PFSK-1 (cell line): ENCODE measurements at regions not wholly inside any gene's neighbourhood (a gene's known extent, or its start where the extent isn't known, plus 50 kb on each side); places are given as distances from the start of the nearest gene placed in this dataset.

Experiments
- FOXP2 ChIP-seq: optimal IDR thresholded peaks from 2 replicates; pipeline ENCODE3; 2011; ENCODE audit warnings: borderline replicate concordance, control low read depth, inconsistent platforms; ENCODE audit not compliant: insufficient read depth; ENCODE audit errors: extremely low read length, extremely low read depth
- POLR2AphosphoS5 ChIP-seq: IDR thresholded peaks from 2 replicates; pipeline ENCODE4 v1.6.1; 2012; ENCODE audit warnings: low read depth, mild to moderate bottlenecking, control low read depth, low read length, moderate library complexity
- SIN3A ChIP-seq: IDR thresholded peaks from 2 replicates; pipeline ENCODE4 v1.6.1; 2012; ENCODE audit warnings: mild to moderate bottlenecking, low read length, moderate library complexity, borderline replicate concordance; ENCODE audit not compliant: insufficient read depth
- TAF1 ChIP-seq: IDR thresholded peaks from 2 replicates; pipeline ENCODE4 v1.6.1; 2012; ENCODE audit warnings: low read length, control low read depth, borderline replicate concordance; ENCODE audit not compliant: insufficient read depth
- TF ChIP-seq, protein P1 (sequence below), 2 experiments: IDR thresholded peaks; 2 replicates each; pipeline versions ENCODE4 v1.6.1 to v1.8.0; 2011 to 2012; ENCODE audit warnings: low read depth in 2 of 2, low read length in 2 of 2, control low read depth in 1 of 2, inconsistent platforms in 1 of 2, mild to moderate bottlenecking in 1 of 2, moderate library complexity in 1 of 2; ENCODE audit not compliant: insufficient read depth in 1 of 2

DNA sequence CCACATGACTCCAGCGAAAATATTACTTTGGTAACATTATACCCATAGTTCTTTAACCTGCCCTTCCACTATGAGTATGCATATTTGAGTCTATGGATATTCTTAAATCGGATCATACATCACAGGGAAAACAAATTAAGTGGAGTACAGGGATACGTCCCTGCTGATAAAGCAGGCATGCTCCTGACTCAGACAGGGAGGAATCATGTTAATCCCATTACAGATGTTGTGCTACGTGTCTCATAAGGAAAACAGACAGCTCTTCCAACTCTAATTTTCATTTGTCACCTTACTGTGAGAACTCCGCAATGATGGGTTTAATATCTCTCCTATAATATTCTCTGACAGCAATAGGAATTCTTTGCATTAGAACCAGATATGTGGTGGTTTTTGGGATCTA, 469.5 kb upstream of the POM121L12 start:
- TF ChIP-seq TAF1 (no peak), POLR2AphosphoS5 (no peak), FOXP2 (no peak), SIN3A (no peak)
- TF ChIP-seq, protein P1, sequence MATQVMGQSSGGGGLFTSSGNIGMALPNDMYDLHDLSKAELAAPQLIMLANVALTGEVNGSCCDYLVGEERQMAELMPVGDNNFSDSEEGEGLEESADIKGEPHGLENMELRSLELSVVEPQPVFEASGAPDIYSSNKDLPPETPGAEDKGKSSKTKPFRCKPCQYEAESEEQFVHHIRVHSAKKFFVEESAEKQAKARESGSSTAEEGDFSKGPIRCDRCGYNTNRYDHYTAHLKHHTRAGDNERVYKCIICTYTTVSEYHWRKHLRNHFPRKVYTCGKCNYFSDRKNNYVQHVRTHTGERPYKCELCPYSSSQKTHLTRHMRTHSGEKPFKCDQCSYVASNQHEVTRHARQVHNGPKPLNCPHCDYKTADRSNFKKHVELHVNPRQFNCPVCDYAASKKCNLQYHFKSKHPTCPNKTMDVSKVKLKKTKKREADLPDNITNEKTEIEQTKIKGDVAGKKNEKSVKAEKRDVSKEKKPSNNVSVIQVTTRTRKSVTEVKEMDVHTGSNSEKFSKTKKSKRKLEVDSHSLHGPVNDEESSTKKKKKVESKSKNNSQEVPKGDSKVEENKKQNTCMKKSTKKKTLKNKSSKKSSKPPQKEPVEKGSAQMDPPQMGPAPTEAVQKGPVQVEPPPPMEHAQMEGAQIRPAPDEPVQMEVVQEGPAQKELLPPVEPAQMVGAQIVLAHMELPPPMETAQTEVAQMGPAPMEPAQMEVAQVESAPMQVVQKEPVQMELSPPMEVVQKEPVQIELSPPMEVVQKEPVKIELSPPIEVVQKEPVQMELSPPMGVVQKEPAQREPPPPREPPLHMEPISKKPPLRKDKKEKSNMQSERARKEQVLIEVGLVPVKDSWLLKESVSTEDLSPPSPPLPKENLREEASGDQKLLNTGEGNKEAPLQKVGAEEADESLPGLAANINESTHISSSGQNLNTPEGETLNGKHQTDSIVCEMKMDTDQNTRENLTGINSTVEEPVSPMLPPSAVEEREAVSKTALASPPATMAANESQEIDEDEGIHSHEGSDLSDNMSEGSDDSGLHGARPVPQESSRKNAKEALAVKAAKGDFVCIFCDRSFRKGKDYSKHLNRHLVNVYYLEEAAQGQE (IDR thresholded peaks at IDR 0.05; ENCODE audit: insufficient read depth in 1 of 2, low read depth in 2 of 2, low read length in 2 of 2) = no peak

DNA sequence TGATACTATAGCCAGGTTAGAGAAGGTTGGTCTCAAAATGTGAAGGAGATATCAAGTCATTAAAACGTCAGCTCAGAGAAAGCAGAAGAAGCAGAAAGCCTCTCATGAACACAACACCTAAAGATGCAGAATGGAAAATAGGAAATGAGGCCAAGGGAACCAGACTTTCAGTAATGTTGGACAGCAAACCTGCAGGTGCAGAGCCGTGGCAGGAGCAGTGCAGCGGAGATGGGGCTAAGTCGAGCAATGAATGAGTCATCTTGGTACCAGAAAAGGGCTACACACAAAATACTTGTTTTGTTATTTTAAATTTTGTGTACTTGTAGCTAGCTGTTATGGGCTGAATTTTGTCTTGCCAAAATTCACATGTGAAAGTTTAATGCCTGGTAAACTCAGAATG, 479.6 kb upstream of the POM121L12 start:
- TF ChIP-seq POLR2AphosphoS5 (no peak), SIN3A (no peak), FOXP2 (no peak), TAF1 (no peak)
- TF ChIP-seq, protein P1 (IDR thresholded peaks at IDR 0.05; ENCODE audit: insufficient read depth in 1 of 2, low read depth in 2 of 2, low read length in 2 of 2) = no peak

DNA sequence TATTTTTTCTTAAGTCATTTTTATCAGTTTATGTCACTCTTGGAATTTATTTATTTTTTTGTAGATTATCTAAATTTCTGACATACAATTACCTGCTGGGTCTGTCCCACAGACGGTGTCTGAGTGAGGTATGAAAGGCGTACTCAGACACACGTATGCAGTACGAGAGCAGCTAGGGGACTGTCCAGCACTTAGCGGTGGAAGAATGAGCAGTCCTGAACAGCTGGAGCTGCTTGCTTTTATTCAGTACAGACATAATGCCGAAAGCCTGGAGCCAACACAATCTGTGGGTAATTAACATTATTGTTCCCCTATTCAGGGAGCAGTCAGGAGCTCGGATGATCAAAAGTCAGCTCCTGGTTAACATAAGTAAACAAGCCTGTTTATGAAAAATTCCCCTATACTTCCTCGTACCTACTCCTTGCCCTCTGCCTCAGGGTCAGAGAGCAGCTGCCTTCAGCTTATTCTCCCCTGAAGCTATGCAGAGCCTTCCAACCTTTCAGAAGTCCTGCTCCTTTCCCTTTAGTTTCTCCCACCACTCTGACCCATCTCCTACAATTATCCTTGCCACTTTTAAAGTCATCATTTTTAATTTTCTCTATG, 488.0 kb upstream of the POM121L12 start:
- TF ChIP-seq FOXP2 (no peak), SIN3A (no peak), TAF1 (no peak)
- TF ChIP-seq, protein P1 (IDR thresholded peaks at IDR 0.05; ENCODE audit: insufficient read depth in 1 of 2, low read depth in 2 of 2, low read length in 2 of 2) = no peak

DNA sequence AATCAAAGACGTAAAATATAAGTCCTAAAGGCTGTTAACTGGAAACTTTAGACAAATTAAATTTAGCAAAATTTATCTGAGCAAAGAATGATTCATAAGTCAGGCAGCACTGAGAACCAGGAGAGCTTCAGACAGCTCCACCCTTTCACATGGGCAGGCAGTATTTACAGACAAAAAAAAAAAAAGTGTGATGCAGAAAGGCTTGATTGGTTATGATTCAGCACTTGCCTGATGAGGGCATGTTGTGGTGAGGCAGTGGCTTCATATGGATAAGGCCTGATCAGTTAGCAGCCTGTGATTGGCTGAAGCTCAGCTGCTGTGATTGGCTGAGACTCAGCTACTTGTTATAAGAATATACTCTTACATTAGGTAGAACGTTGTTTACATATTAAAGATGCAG, 495.4 kb upstream of the POM121L12 start:
- TF ChIP-seq, protein P1 (IDR thresholded peaks at IDR 0.05; ENCODE audit: insufficient read depth in 1 of 2, low read depth in 2 of 2, low read length in 2 of 2) = no peak
- TF ChIP-seq TAF1 (no peak), SIN3A (no peak), FOXP2 (no peak), POLR2AphosphoS5 (no peak)

DNA sequence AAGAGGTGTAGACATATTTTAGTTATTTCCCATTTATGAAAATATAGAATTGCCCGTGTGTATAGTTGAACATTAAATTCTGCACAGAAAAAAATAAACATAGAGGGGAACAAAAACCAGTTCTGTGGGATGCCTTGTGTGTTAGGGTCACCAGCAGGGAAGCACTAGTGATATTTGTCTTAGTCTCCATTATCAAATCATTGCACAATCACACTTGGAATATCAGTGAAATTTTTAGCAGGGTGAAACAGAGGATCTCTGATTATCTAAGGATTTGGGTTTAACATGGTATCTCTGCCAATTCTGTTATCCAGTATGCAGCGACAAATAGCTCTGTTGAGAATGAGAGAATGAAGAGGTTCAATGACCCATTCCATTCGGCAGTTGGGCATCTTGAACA, 496.0 kb upstream of the POM121L12 start:
- TF ChIP-seq TAF1 (no peak), SIN3A (no peak), FOXP2 (no peak), POLR2AphosphoS5 (no peak)
- TF ChIP-seq, protein P1 (IDR thresholded peaks at IDR 0.05; ENCODE audit: insufficient read depth in 1 of 2, low read depth in 2 of 2, low read length in 2 of 2) = no peak
